Ishikawa (cell line): ENCODE measurements at regions not wholly inside any gene's neighbourhood (a gene's known extent, or its start where the extent isn't known, plus 50 kb on each side); places are given as distances from the start of the nearest gene placed in this dataset.

ENCODE experiments used
- TEAD4 ChIP-seq: IDR thresholded peaks from 2 replicates; pipeline ENCODE4 v1.6.1; 2012
- TF ChIP-seq, protein P1 (sequence below): IDR thresholded peaks from 2 replicates; pipeline ENCODE4 v1.6.1; 2012; ENCODE audit warnings: low read depth, mild to moderate bottlenecking

DNA sequence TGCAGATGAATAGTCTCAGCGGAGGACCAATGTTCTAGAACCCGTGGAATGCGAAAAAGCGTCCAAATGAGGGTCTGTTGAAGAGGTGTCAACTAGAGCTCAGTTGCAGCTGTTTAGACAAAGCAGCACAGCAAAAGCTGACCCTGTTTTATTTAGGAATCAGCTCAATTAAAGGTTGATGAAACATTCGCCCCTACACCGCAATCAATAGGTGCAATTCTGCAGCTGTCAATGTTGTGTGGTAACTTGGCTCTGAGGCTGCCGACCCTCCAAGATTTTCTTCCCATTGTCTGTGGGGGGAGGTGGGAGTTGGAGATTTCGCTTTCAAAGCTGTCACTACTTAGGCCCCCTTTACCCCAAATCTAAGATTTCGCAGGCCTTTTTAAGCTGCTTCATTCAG, 330.0 kb downstream of the ETAA1 start:
- TF ChIP-seq, protein P1, sequence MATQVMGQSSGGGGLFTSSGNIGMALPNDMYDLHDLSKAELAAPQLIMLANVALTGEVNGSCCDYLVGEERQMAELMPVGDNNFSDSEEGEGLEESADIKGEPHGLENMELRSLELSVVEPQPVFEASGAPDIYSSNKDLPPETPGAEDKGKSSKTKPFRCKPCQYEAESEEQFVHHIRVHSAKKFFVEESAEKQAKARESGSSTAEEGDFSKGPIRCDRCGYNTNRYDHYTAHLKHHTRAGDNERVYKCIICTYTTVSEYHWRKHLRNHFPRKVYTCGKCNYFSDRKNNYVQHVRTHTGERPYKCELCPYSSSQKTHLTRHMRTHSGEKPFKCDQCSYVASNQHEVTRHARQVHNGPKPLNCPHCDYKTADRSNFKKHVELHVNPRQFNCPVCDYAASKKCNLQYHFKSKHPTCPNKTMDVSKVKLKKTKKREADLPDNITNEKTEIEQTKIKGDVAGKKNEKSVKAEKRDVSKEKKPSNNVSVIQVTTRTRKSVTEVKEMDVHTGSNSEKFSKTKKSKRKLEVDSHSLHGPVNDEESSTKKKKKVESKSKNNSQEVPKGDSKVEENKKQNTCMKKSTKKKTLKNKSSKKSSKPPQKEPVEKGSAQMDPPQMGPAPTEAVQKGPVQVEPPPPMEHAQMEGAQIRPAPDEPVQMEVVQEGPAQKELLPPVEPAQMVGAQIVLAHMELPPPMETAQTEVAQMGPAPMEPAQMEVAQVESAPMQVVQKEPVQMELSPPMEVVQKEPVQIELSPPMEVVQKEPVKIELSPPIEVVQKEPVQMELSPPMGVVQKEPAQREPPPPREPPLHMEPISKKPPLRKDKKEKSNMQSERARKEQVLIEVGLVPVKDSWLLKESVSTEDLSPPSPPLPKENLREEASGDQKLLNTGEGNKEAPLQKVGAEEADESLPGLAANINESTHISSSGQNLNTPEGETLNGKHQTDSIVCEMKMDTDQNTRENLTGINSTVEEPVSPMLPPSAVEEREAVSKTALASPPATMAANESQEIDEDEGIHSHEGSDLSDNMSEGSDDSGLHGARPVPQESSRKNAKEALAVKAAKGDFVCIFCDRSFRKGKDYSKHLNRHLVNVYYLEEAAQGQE: no peak
- no peak for TF ChIP-seq TEAD4
